PC-3 (cell line): ENCODE measurements at regions not wholly inside any gene's neighbourhood (a gene's known extent, or its start where the extent isn't known, plus 50 kb on each side); places are given as distances from the start of the nearest gene placed in this dataset.

Experiments used
- ATAC-seq: fragments of 200-7000 bp; cut with Tn5 transposase; 2 replicates; pipeline ENCODE4 v1.9.1; 2020; ENCODE audit warnings: mild to moderate bottlenecking, moderate library complexity
- BruUV-seq: library from RNA; stranded (reverse); fragments of 400-500 nt; replicated peaks from 2 replicates; lab custom pipeline; 2021; lab: Mats Ljungman, UMichigan
- CTCF ChIA-PET: fragments of 300-600 bp; sonication (Branson Sonifier 250); formaldehyde crosslinking; loops from one replicate; lab custom pipeline; 2022; ENCODE audit warnings: antibody characterized with exemption; lab: Charles Lee
- POLR2A ChIA-PET: fragments of 300-600 bp; sonication (Branson Sonifier 250); formaldehyde crosslinking; loops from one replicate; lab custom pipeline; 2022; ENCODE audit warnings: antibody characterized with exemption; ENCODE audit not compliant: unreplicated experiment; lab: Charles Lee
- DNase-seq: peaks from one replicate; pipeline ENCODE4 v3.0.0-alpha.2; 2015
- H2AFZ ChIP-seq: fragments of 300-600 bp; sonication (generic); 2 replicates; pipeline ENCODE4 v1.6.0; 2016; ENCODE audit warnings: antibody characterized with exemption, low read length
- H3F3A ChIP-seq: fragments of 300-600 bp; sonication (generic); one replicate; pipeline ENCODE4 v1.6.0; 2017; ENCODE audit warnings: antibody characterized with exemption, low read length, control low read depth, mild to moderate bottlenecking; ENCODE audit not compliant: unreplicated experiment
- H3K27ac ChIP-seq: fragments of 300-600 bp; sonication (generic); 2 replicates; pipeline ENCODE4 v1.5.1; 2016; ENCODE audit warnings: mild to moderate bottlenecking, low read length
- H3K27me3 ChIP-seq: fragments of 300-600 bp; sonication (generic); 2 replicates; pipeline ENCODE4 v1.6.1; 2016; ENCODE audit warnings: low read length, mixed read lengths
- H3K36me3 ChIP-seq: fragments of 300-600 bp; sonication (generic); 2 replicates; pipeline ENCODE4 v1.6.1; 2016; ENCODE audit warnings: low read depth, mixed run types, low read length, mixed read lengths
- H3K4me1 ChIP-seq: fragments of 300-600 bp; sonication (generic); 2 replicates; pipeline ENCODE4 v1.5.1; 2016; ENCODE audit warnings: low read length; ENCODE audit not compliant: insufficient read depth
- H3K4me2 ChIP-seq: fragments of 300-600 bp; sonication (generic); 2 replicates; pipeline ENCODE4 v1.6.0; 2016; ENCODE audit warnings: low read length
- H3K4me3 ChIP-seq: fragments of 300-600 bp; sonication (generic); 2 replicates; pipeline ENCODE4 v1.5.1; 2016; ENCODE audit warnings: mild to moderate bottlenecking, low read length, mixed read lengths
- H3K79me2 ChIP-seq: fragments of 300-600 bp; sonication (generic); 2 replicates; pipeline ENCODE4 v1.6.1; 2017; ENCODE audit warnings: low read length, mixed read lengths
- H3K9ac ChIP-seq: fragments of 300-600 bp; sonication (generic); 2 replicates; pipeline ENCODE4 v1.6.0; 2016; ENCODE audit warnings: mild to moderate bottlenecking, low read length
- H3K9me2 ChIP-seq: fragments of 300-600 bp; sonication (generic); replicated peaks from 2 replicates; pipeline ENCODE4 v1.6.1; 2016; ENCODE audit warnings: mixed run types, low read length, mixed read lengths
- H3K9me3 ChIP-seq: fragments of 300-600 bp; sonication (generic); 2 replicates; pipeline ENCODE4 v1.6.1; 2016; ENCODE audit warnings: low read length, mixed read lengths
- H4K20me1 ChIP-seq: fragments of 300-600 bp; sonication (generic); 2 replicates; pipeline ENCODE4 v1.6.1; 2016; ENCODE audit warnings: low read length, mixed read lengths
- EZH2 ChIP-seq: fragments of 300-600 bp; sonication (generic); IDR thresholded peaks from one replicate; pipeline ENCODE4 v1.6.1; 2017; ENCODE audit warnings: antibody characterized with exemption, mild to moderate bottlenecking, low read length; ENCODE audit not compliant: unreplicated experiment
- EZH2phosphoT487 ChIP-seq: fragments of 300-600 bp; sonication (generic); IDR thresholded peaks from 2 replicates; pipeline ENCODE4 v1.6.1; 2018; ENCODE audit warnings: mild to moderate bottlenecking, antibody characterized with exemption, low read length, borderline replicate concordance
- intact Hi-C: fragments of 100-400 bp; cut with micrococcal nuclease; formaldehyde crosslinking; loops from 2 replicates; pipeline ENCODE4 v1.9.0; 2023
- TF ChIP-seq, protein P1 (sequence below): fragments of 300-600 bp; sonication (generic); conservative IDR thresholded peaks from 2 replicates; pipeline ENCODE4 v1.5.1; 2017; ENCODE audit warnings: antibody characterized with exemption, low read depth, mild to moderate bottlenecking, low read length

DNA sequence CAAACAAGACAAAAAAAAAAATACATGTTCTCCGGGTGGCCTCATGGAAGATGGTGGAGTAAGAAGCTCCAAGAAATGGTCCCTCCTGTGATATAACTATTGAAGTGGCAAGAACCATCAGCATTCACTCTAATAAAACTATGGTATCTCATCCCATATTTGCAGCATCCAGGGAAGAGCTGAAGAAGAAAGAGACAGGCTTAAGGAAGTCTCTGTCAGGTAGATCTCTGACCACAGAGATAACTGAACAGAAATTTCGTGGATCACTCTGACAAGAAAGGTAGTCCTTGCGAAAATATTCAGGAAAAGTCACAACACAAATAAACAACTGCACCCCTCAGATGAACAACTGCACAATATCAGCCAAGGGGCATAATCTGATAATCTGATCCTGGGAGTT is 54.6 kb upstream of the IGLL5 start:
- no peak for TF ChIP-seq EZH2phosphoT487
- no peak for TF ChIP-seq EZH2
- TF ChIP-seq, protein P1, sequence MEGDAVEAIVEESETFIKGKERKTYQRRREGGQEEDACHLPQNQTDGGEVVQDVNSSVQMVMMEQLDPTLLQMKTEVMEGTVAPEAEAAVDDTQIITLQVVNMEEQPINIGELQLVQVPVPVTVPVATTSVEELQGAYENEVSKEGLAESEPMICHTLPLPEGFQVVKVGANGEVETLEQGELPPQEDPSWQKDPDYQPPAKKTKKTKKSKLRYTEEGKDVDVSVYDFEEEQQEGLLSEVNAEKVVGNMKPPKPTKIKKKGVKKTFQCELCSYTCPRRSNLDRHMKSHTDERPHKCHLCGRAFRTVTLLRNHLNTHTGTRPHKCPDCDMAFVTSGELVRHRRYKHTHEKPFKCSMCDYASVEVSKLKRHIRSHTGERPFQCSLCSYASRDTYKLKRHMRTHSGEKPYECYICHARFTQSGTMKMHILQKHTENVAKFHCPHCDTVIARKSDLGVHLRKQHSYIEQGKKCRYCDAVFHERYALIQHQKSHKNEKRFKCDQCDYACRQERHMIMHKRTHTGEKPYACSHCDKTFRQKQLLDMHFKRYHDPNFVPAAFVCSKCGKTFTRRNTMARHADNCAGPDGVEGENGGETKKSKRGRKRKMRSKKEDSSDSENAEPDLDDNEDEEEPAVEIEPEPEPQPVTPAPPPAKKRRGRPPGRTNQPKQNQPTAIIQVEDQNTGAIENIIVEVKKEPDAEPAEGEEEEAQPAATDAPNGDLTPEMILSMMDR = no peak
- CTCF ChIA-PET = no interaction called here
- BruUV-seq = no TSS peak

DNA sequence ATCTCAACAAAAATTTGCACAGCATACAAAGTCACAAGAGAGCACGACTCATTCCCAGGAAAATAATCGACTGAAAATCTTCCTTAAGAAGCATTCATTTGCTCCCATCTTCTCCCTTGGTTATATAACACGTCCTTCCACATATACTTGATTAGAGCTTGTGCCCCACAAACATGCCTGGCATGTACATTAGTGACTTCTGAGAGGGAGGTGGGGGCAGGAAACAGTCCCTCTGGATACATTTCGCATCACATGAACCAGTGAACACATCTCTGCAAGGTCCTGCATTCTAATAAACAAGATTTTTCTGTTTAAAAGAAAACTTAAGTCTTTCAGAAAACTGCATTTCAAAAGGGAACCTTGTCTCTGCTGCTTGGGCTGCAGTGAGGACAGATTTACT is 54.1 kb upstream of the IGLL5 start:
- Histone ChIP-seq H3K27me3 (peaks cover 67% of the 10 kb centered on the region), H3K79me2 (no peaks in the 10 kb centered on the region), H3K9me2 (no peaks in the 10 kb centered on the region), H3K9me3 (no peaks in the 10 kb centered on the region), H3K27ac (no peak overlapping the region), H2AFZ (no peak overlapping the region), H3F3A (no peaks in the 10 kb centered on the region), H3K9ac (no peak overlapping the region), H4K20me1 (no peaks in the 10 kb centered on the region), H3K36me3 (no peaks in the 10 kb centered on the region), H3K4me1 (no peaks in the 10 kb centered on the region), H3K4me3 (no peak overlapping the region), H3K4me2 (no peak overlapping the region)
- BruUV-seq = no TSS peak
- DNase-seq (no peak), ATAC-seq (no peak)
- ChIA-PET POLR2A (no interaction called here), CTCF (no interaction called here)
- TF ChIP-seq EZH2 (no peak), EZH2phosphoT487 (no peak)
- TF ChIP-seq, protein P1 = no peak
- intact Hi-C loops = no loop called here

More for the DNA sequence above, 54.6 kb upstream of the IGLL5 start:
- DNase-seq (no peak), ATAC-seq (no peak)
- Histone ChIP-seq H3K4me3 (no peak overlapping the region), H3K79me2 (no peaks in the 10 kb centered on the region), H3F3A (no peaks in the 10 kb centered on the region), H3K4me1 (no peaks in the 10 kb centered on the region), H3K9ac (no peak overlapping the region), H4K20me1 (no peaks in the 10 kb centered on the region), H3K4me2 (no peak overlapping the region), H3K9me2 (no peaks in the 10 kb centered on the region), H3K27ac (no peak overlapping the region), H3K9me3 (no peaks in the 10 kb centered on the region), H3K36me3 (no peaks in the 10 kb centered on the region), H3K27me3 (peaks cover 63% of the 10 kb centered on the region), H2AFZ (no peak overlapping the region)
- POLR2A ChIA-PET = no interaction called here
- intact Hi-C loops = no loop called here

DNA sequence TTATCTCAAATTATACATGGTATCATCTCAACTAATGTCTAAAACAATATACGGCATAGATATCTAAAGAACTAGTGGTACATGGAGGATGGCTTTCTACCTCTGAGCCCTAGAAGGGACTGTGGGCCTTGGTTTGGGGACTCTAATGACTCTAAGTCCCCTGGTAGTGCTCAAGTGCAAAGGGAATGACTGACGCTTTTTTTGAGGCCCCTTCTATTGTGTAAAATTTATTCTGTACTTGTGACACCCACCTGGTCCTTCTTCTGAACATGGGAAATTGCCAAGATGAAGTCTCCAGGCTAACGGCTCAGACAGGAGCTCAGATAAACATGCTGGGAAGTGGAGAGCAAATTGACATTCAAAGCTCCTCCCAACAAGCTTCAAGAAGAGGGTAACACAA is 53.4 kb upstream of the IGLL5 start:
- H3K79me2 ChIP-seq = no peaks in the 10 kb centered on the region
- no peak overlapping the region for H3K4me3 ChIP-seq
- TF ChIP-seq EZH2phosphoT487 (no peak), EZH2 (no peak)
- TF ChIP-seq, protein P1 = no peak
- H3F3A ChIP-seq = no peaks in the 10 kb centered on the region
- no peaks in the 10 kb centered on the region for H3K4me1 ChIP-seq
- no peaks in the 10 kb centered on the region for H3K9me2 ChIP-seq
- no TSS peak for BruUV-seq
- no peaks in the 10 kb centered on the region for H4K20me1 ChIP-seq
- no peak overlapping the region for H3K9ac ChIP-seq
- no peak overlapping the region for H3K4me2 ChIP-seq
- ATAC-seq (no peak), DNase-seq (no peak)
- H3K27ac ChIP-seq = no peak overlapping the region
- H2AFZ ChIP-seq = no peak overlapping the region
- H3K9me3 ChIP-seq = no peaks in the 10 kb centered on the region
- H3K27me3 ChIP-seq = peaks cover 63% of the 10 kb centered on the region
- CTCF ChIA-PET = no interaction called here
- no peaks in the 10 kb centered on the region for H3K36me3 ChIP-seq
- POLR2A ChIA-PET = no interaction called here
- intact Hi-C loops = no loop called here
